Loucy (cell line): ENCODE measurements at regions not wholly inside any gene's neighbourhood (a gene's known extent, or its start where the extent isn't known, plus 50 kb on each side); places are given as distances from the start of the nearest gene placed in this dataset.

Experiments used
- H2AFZ ChIP-seq: fragments of 200-600 bp; sonication (generic); 2 replicates; pipeline ENCODE4 v1.6.0; 2016; ENCODE audit warnings: antibody characterized with exemption, mild to moderate bottlenecking, low read length, moderate library complexity
- H3F3A ChIP-seq: fragments of 200-600 bp; 2 replicates; pipeline ENCODE4 v1.6.0; 2016; ENCODE audit warnings: antibody characterized with exemption, low read depth, mild to moderate bottlenecking
- H3K27me3 ChIP-seq: fragments of 200-600 bp; sonication (generic); 2 replicates; pipeline ENCODE4 v1.6.1; 2014; ENCODE audit warnings: low read length, mild to moderate bottlenecking; ENCODE audit not compliant: insufficient read depth, poor library complexity, severe bottlenecking
- H3K36me3 ChIP-seq: fragments of 200-600 bp; sonication (generic); 2 replicates; pipeline ENCODE4 v1.6.1; 2016; ENCODE audit warnings: low read length; ENCODE audit not compliant: insufficient read depth
- H3K4me1 ChIP-seq: fragments of 200-600 bp; sonication (generic); 2 replicates; pipeline ENCODE4 v1.5.1; 2014; ENCODE audit warnings: low read length, mild to moderate bottlenecking; ENCODE audit not compliant: insufficient read depth, poor library complexity, severe bottlenecking
- H3K4me2 ChIP-seq: fragments of 200-600 bp; sonication (generic); 2 replicates; pipeline ENCODE4 v1.6.0; 2014; ENCODE audit warnings: antibody characterized with exemption, low read length, low read depth, mild to moderate bottlenecking; ENCODE audit not compliant: poor library complexity, severe bottlenecking
- H3K4me3 ChIP-seq: fragments of 200-600 bp; sonication (generic); 2 replicates; pipeline ENCODE4 v1.5.1; 2014; ENCODE audit warnings: low read length, mild to moderate bottlenecking, mixed read lengths; ENCODE audit not compliant: poor library complexity, severe bottlenecking
- H3K79me2 ChIP-seq: fragments of 200-600 bp; sonication (generic); 2 replicates; pipeline ENCODE4 v1.6.1; 2014; ENCODE audit warnings: low read length; ENCODE audit not compliant: insufficient read depth
- H3K9ac ChIP-seq: fragments of 200-600 bp; sonication (generic); 2 replicates; pipeline ENCODE4 v1.6.0; 2014; ENCODE audit warnings: mild to moderate bottlenecking, low read depth, low read length, moderate library complexity; ENCODE audit not compliant: poor library complexity, severe bottlenecking
- H3K9me2 ChIP-seq: fragments of 200-600 bp; sonication (generic); replicated peaks from 2 replicates; pipeline ENCODE4 v1.6.1; 2016; ENCODE audit warnings: low read depth, low read length, mixed read lengths
- H3K9me3 ChIP-seq: fragments of 200-600 bp; sonication (generic); 2 replicates; pipeline ENCODE4 v1.6.1; 2014; ENCODE audit warnings: mild to moderate bottlenecking, antibody characterized with exemption, low read length, low read depth; ENCODE audit not compliant: insufficient read depth
- H4K20me1 ChIP-seq: fragments of 200-600 bp; sonication (generic); 2 replicates; pipeline ENCODE4 v1.6.0; 2014; ENCODE audit warnings: antibody characterized with exemption, low read length, mild to moderate bottlenecking; ENCODE audit not compliant: insufficient read depth, poor library complexity, severe bottlenecking
- EZH2phosphoT487 ChIP-seq: fragments of 200-600 bp; IDR thresholded peaks from 2 replicates; pipeline ENCODE4 v1.6.1; 2018; ENCODE audit warnings: antibody characterized with exemption, mild to moderate bottlenecking, moderate library complexity, borderline replicate concordance
- TF ChIP-seq, protein P1 (sequence below): fragments of 200-600 bp; sonication (generic); conservative IDR thresholded peaks from 2 replicates; pipeline ENCODE4 v1.5.1; 2014; ENCODE audit warnings: mild to moderate bottlenecking, antibody characterized with exemption, low read length

DNA sequence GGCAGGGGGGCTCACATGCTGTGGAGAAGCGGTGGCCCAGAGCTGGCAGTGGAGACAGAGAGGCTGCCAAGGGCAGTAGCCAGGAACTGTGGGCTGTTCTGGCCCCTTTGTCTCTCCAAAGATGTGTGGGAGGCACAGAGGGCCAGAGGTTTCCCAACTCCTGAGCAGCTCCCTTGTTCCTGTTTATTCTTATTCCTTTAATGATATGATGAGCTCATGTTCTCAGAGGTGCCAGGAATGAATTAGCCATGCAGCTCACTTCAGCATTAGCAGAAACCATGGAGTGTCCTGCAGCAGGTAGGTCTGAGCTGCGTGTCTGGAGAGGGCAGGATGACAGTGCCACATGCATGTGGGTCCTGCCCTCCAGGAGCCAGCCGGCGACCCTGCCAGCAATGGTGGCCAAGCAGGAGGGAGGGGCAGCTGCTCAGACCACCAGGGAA is 77.9 kb upstream of the FZD7 start:
- H3K36me3 ChIP-seq = no peaks in the 10 kb centered on the region
- no peaks in the 10 kb centered on the region for H3K9me2 ChIP-seq
- H3F3A ChIP-seq = no peaks in the 10 kb centered on the region
- H3K4me3 ChIP-seq = no peak overlapping the region
- TF ChIP-seq, protein P1, sequence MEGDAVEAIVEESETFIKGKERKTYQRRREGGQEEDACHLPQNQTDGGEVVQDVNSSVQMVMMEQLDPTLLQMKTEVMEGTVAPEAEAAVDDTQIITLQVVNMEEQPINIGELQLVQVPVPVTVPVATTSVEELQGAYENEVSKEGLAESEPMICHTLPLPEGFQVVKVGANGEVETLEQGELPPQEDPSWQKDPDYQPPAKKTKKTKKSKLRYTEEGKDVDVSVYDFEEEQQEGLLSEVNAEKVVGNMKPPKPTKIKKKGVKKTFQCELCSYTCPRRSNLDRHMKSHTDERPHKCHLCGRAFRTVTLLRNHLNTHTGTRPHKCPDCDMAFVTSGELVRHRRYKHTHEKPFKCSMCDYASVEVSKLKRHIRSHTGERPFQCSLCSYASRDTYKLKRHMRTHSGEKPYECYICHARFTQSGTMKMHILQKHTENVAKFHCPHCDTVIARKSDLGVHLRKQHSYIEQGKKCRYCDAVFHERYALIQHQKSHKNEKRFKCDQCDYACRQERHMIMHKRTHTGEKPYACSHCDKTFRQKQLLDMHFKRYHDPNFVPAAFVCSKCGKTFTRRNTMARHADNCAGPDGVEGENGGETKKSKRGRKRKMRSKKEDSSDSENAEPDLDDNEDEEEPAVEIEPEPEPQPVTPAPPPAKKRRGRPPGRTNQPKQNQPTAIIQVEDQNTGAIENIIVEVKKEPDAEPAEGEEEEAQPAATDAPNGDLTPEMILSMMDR = no peak
- TF ChIP-seq EZH2phosphoT487 = no peak
- H3K9me3 ChIP-seq = no peaks in the 10 kb centered on the region
- no peaks in the 10 kb centered on the region for H4K20me1 ChIP-seq
- H3K27me3 ChIP-seq = no peaks in the 10 kb centered on the region
- H3K4me2 ChIP-seq = no peak overlapping the region
- no peak overlapping the region for H2AFZ ChIP-seq
- H3K79me2 ChIP-seq = no peaks in the 10 kb centered on the region
- no peaks in the 10 kb centered on the region for H3K4me1 ChIP-seq
- no peak overlapping the region for H3K9ac ChIP-seq

DNA sequence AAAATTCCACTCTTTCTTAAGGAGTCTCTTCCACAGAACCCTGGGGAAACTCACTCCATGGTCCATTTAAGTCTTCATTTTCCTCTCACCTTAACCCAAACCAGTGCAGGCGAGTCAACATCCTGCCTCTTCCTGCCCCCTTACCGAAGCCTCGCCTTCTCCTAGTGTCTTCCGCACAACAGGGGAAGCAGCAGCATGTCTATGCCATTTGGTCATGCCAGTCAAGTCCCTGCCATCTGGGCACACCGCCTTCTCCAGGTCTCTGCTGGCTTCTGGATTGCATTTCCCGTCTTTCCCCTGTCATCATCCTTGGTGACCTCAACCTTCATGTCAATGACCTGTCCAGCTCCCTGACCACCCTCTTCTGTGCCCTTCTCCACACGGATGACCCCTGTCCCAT is 77.3 kb upstream of the FZD7 start:
- no peaks in the 10 kb centered on the region for H3F3A ChIP-seq
- H3K4me1 ChIP-seq = no peaks in the 10 kb centered on the region
- no peaks in the 10 kb centered on the region for H3K9me3 ChIP-seq
- no peaks in the 10 kb centered on the region for H3K79me2 ChIP-seq
- H3K36me3 ChIP-seq = no peaks in the 10 kb centered on the region
- no peak overlapping the region for H3K9ac ChIP-seq
- no peaks in the 10 kb centered on the region for H3K27me3 ChIP-seq
- H2AFZ ChIP-seq = no peak overlapping the region
- H3K4me3 ChIP-seq = no peak overlapping the region
- H3K9me2 ChIP-seq = no peaks in the 10 kb centered on the region
- H4K20me1 ChIP-seq = no peaks in the 10 kb centered on the region
- TF ChIP-seq, protein P1 = no peak
- no peak for TF ChIP-seq EZH2phosphoT487
- no peak overlapping the region for H3K4me2 ChIP-seq

DNA sequence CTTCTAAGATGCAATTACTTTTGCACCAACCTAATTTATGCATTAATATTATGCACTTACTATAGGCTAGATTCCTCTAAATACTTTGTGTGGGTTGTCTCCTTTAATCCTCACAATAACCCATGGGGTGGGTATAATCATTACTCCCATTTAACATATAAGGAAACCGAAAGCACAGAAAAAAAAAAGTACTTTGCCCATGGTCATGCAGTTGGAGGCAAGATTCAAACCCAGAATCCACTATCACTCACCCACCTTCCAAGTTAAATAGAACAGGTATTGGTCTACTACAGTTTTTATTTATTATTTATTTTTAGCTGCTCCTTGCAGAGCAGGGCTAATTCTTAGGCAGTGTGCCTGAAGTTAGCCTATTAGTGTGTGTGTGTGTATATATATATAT is 76.6 kb upstream of the FZD7 start:
- Histone ChIP-seq H3F3A (no peaks in the 10 kb centered on the region), H3K79me2 (no peaks in the 10 kb centered on the region), H4K20me1 (no peaks in the 10 kb centered on the region), H3K36me3 (no peaks in the 10 kb centered on the region), H3K9me2 (no peaks in the 10 kb centered on the region), H3K4me1 (no peaks in the 10 kb centered on the region), H2AFZ (no peak overlapping the region), H3K9me3 (no peaks in the 10 kb centered on the region), H3K27me3 (no peaks in the 10 kb centered on the region), H3K4me2 (no peak overlapping the region), H3K9ac (no peak overlapping the region), H3K4me3 (no peak overlapping the region)
- TF ChIP-seq, protein P1 = no peak
- TF ChIP-seq EZH2phosphoT487 = no peak
